Heart right ventricle (tissue), 16 donors: ENCODE measurements at regions not wholly inside any gene's neighbourhood (a gene's known extent, or its start where the extent isn't known, plus 50 kb on each side); places are given as distances from the start of the nearest gene placed in this dataset.
A peak's percentile ranks its signal among the peaks of the same experiment; 100 is the strongest.

Experiments used
- ATAC-seq, 8 donors: fragments of 200-7000 bp; cut with Tn5 transposase; one replicate each; pipeline ENCODE4 v1.9.1; 2020; ENCODE audit warnings: mild to moderate bottlenecking in 8 of 8, moderate library complexity in 8 of 8, moderate number of reproducible peaks in 1 of 8
- DNase-seq, 2 donors: peaks; one replicate each; pipeline ENCODE4 v3.0.0-alpha.2; 2020
- H3K27ac ChIP-seq, 10 donors: fragments of 200-600 bp; sonication (generic) in 2 of 10; one replicate each; pipeline versions ENCODE4 v1.5.0 to v1.8.0; 2020 to 2022; ENCODE audit warnings: mild to moderate bottlenecking in 3 of 10
- H3K27me3 ChIP-seq, 7 donors: fragments of 200-600 bp; one replicate each; pipeline ENCODE4 v1.8.0; 2021 to 2022; ENCODE audit warnings: mild to moderate bottlenecking in 2 of 7
- H3K36me3 ChIP-seq, 9 donors: fragments of 200-600 bp; sonication (generic) in 1 of 9; one replicate each; pipeline versions ENCODE4 v1.5.0 to v1.8.0; 2020 to 2022; ENCODE audit warnings: mild to moderate bottlenecking in 2 of 9
- H3K4me1 ChIP-seq, 9 donors: fragments of 200-600 bp; sonication (generic) in 1 of 9; one replicate each; pipeline versions ENCODE4 v1.5.0 to v1.8.0; 2020 to 2022; ENCODE audit warnings: mild to moderate bottlenecking in 4 of 9
- H3K4me3 ChIP-seq, 10 donors: fragments of 200-600 bp; sonication (generic) in 2 of 10; one replicate each; pipeline versions ENCODE4 v1.5.0 to v1.8.0; 2020 to 2022; ENCODE audit warnings: mild to moderate bottlenecking in 7 of 10, moderate library complexity in 2 of 10
- H3K9me3 ChIP-seq, 11 donors: fragments of 200-600 bp in 10 of 11; sonication (generic) in 2 of 11; one replicate each; pipeline versions ENCODE4 v1.5.0 to v1.8.0; 2013 to 2022; ENCODE audit warnings: mild to moderate bottlenecking in 2 of 11, control low read depth in 1 of 11, moderate library complexity in 1 of 11
- WGBS, 2 donors: extraction: QIAGEN DNeasy Blood & Tissue Kit; methylation state at CpG; one replicate each; pipeline ENCODE4 v1.1.7; 2013; ENCODE audit warnings: inconsistent platforms in 1 of 2; 5-methylcytosine and 5-hydroxymethylcytosine counted together
- intact Hi-C, 10 donors: fragments of 100-400 bp; cut with DNase I; formaldehyde crosslinking; loops; one replicate each; pipeline versions ENCODE4 v1.11.1 to v1.14.2; 2022
- TF ChIP-seq, protein P1 (sequence below), 9 donors: fragments of 200-600 bp; sonication (generic) in 2 of 9; IDR thresholded peaks; one replicate each; pipeline versions ENCODE4 v1.5.0 to v1.8.0; 2021 to 2022; ENCODE audit warnings: antibody characterized with exemption in 9 of 9, mild to moderate bottlenecking in 5 of 9, moderate library complexity in 1 of 9
- donor health status: Arrhythmogenic right ventricular cardiomyopathy.
- donor health status: ischemic (EF 13 %, LVEDD 7.1; RV severe dilation, severe dysfunction).
- donor health status: healthy with polysubstance abuse.
- donor health status: DM: no; HTN: yes; CAD: no.
- donor health status: DM: no; HTN: no; CAD: no.
- donor health status: ischemic (EF 25% LVEDD 6.9; RV normal size, moderate dysfunction).
- donor health status: ischemic (EF 25% LVEDD 5.7; RV mildly dilated, moderate dysfunction).
- donor health status: healthy.
- donor health status: DM: yes; HTN: yes; CAD: no.
- donor health status: Ischemic cardiomyopathy.
- donor health status: ischemic (EF 35%, LVEDD 5.7; RV mildly dilated, moderate dysfunction).
- donor health status: nonischemic (EF 11% LVEDD 7.7; RV severe dilation, severe dysfunction).
- donor health status: DM: yes; HTN: yes; CAD: no.
- donor health status: PGD.
- donor health status: ischemic (EF 29% LVEDD 5.4; RV normal size, mild dysfunction).
- donor health status: nonischemic (EF 23%, LVEDD 6.1; RV moderate dilation, normal function).

DNA sequence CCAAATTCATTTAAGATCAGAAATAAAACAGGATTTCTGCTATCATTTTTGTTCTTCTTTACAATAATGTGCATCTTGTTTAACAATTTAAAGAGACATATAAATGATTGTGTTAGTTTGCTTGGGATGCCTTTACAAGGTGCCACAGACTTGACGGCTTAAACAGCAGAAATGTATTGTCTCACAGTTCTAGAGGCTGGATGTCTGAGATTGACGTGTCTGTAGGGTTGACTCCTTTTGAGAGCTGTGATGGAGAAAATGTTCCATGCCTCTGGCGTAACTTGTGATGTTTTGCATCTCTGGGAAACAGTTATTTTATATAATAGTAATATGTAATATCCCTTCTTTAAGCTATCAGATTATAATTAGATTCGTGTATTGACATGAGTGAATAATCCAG is 1091.6 kb upstream of the PRMT6 start:
- WGBS, 2 donors, result 75 to 81% methylated on average over 4 of the region's 4 CpGs

DNA sequence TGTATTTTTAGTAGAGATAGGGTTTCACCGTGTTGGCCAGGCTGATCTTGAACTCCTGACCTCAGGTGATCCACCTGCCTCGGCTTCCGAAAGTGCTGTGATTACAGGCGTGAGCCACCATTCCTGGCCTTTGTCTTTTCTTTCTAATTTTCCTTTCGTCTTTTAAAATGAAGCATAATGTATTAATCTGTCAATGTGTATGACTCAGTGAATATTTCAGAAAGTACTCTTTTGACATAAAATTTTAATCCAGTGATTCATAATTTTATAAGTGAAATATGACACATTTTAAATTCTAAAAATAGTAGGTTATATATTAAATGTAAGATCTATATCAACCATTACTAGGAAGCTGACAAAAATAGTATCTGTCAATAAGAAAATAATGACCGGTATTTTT is 1059.0 kb upstream of the PRMT6 start:
- H3K9me3 ChIP-seq, result peaks cover 0 to 11% (median 0%) of the 10 kb centered on the region in 11 donors
- intact Hi-C loops, result no loop called here
- H3K36me3 ChIP-seq, result no peaks in the 10 kb centered on the region
- no peak overlapping the region for H3K27ac ChIP-seq
- TF ChIP-seq, protein P1, sequence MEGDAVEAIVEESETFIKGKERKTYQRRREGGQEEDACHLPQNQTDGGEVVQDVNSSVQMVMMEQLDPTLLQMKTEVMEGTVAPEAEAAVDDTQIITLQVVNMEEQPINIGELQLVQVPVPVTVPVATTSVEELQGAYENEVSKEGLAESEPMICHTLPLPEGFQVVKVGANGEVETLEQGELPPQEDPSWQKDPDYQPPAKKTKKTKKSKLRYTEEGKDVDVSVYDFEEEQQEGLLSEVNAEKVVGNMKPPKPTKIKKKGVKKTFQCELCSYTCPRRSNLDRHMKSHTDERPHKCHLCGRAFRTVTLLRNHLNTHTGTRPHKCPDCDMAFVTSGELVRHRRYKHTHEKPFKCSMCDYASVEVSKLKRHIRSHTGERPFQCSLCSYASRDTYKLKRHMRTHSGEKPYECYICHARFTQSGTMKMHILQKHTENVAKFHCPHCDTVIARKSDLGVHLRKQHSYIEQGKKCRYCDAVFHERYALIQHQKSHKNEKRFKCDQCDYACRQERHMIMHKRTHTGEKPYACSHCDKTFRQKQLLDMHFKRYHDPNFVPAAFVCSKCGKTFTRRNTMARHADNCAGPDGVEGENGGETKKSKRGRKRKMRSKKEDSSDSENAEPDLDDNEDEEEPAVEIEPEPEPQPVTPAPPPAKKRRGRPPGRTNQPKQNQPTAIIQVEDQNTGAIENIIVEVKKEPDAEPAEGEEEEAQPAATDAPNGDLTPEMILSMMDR (IDR thresholded peaks at IDR 0.05), result no peak
- DNase-seq (no peak), ATAC-seq (no peak)
- no peaks in the 10 kb centered on the region for H3K4me1 ChIP-seq
- no peak overlapping the region for H3K4me3 ChIP-seq
- 86 to 87% methylated on average over 6 of the region's 6 CpGs for WGBS, 2 donors
- no peaks in the 10 kb centered on the region for H3K27me3 ChIP-seq

More for the DNA sequence above, 1091.6 kb upstream of the PRMT6 start:
- intact Hi-C loops, result no loop called here
- Histone ChIP-seq H3K27me3 (no peaks in the 10 kb centered on the region), H3K27ac (no peak overlapping the region), H3K36me3 (no peaks in the 10 kb centered on the region), H3K4me1 (no peaks in the 10 kb centered on the region), H3K9me3 (peaks cover 0 to 10% (median 0%) of the 10 kb centered on the region in 11 donors), H3K4me3 (no peak overlapping the region)
- DNase-seq (no peak), ATAC-seq (no peak)
- TF ChIP-seq, protein P1 (IDR thresholded peaks at IDR 0.05), result no peak

DNA sequence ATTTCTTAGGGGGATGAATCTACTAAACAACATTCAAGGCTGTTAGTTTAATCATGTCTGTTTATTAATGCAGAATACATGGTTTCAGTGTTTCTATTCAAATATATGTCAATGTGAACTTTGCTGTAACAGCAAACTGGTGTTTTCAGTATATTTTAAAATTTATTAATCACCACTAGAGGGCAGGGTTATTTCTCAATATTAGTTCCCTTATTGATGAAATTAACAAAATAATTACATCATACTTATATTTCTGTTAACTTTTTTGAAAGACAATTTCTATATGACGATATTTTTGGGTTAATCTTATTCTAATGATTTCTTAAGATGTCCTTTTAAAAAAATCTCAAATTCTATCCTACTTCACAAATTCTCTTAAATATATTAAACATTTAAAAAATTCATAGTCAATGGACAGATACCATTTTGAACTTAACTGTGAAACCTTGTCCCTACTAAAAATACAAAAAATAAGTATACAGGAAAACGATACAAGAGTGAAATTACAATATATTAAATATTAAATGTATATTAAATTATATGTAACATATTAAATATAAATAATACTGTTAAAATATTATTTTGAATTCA is 1034.1 kb upstream of the PRMT6 start:
- intact Hi-C loops, result loop anchor here in 1 of 10 donors (10.0 kb wide), 1 partner anchor 242 kb away; no protein-coding TSS in a partner anchor
- Histone ChIP-seq H3K36me3 (no peaks in the 10 kb centered on the region), H3K4me1 (no peaks in the 10 kb centered on the region), H3K4me3 (no peak overlapping the region), H3K27me3 (no peaks in the 10 kb centered on the region), H3K27ac (no peak overlapping the region), H3K9me3 (no peaks in the 10 kb centered on the region)
- no peak for ATAC-seq
- WGBS, 2 donors, result 23 to 33% methylated on average over 2 of the region's 2 CpGs
- TF ChIP-seq, protein P1 (IDR thresholded peaks at IDR 0.05), result peak in 6 of 9 donors; percentile 24 to 55 (median 42)
- no peak for DNase-seq

DNA sequence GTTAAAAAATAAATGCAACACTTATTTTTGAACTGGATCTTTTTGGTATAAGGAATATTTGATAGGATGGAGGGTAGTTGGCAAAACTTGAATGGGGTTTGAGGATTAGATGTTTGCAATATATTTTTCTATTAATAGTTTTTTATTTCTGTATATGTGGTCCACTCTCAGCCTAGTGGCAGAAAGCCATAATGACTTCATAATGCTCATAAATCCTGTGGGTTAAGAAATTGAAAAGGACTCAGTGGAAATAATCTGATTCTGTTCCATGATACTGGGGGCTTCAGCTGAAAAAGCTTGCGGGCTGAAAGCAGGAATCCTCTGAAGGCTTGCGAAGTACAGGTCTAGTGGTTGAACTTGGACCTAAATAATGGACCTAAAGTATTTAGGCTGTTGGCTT is 1028.6 kb upstream of the PRMT6 start:
- TF ChIP-seq, protein P1 (IDR thresholded peaks at IDR 0.05), result no peak

More for the DNA sequence above, 1028.6 kb upstream of the PRMT6 start:
- ATAC-seq, result no peak
- no peaks in the 10 kb centered on the region for H3K36me3 ChIP-seq
- no peaks in the 10 kb centered on the region for H3K9me3 ChIP-seq
- no peaks in the 10 kb centered on the region for H3K27me3 ChIP-seq
- intact Hi-C loops, result loop anchor here in 1 of 10 donors (10.0 kb wide), 1 partner anchor 237 kb away; no protein-coding TSS in a partner anchor
- H3K4me3 ChIP-seq, result no peak overlapping the region
- WGBS, 2 donors, result 86 to 91% methylated on average over 2 of the region's 2 CpGs
- H3K27ac ChIP-seq, result no peak overlapping the region
- no peak for DNase-seq
- H3K4me1 ChIP-seq, result no peaks in the 10 kb centered on the region
